ENCODE measurements at regions not wholly inside any gene's neighbourhood (a gene's known extent, or its start where the extent isn't known, plus 50 kb on each side); places are given as distances from the start of the nearest gene placed in this dataset.
"Not testable (repeated sequence)": the region's sequence is repeated elsewhere in the genome, so short reads cannot be mapped to it uniquely, and the experiment has no call there.

- Mint-ChIP-seq H3K36me3 (ENCODE audit: low read depth) (no peaks in the 10 kb centered on the region), H3K9me3 (peaks cover 2% of the 10 kb centered on the region), H3K27me3 (no peaks in the 10 kb centered on the region), H3K4me1 (no peaks in the 10 kb centered on the region), H3K27ac (no peak overlapping the region), H3K4me3 (no peak overlapping the region)
- intact Hi-C loops (cut with micrococcal nuclease): no loop called here
- DNase-seq (no peak), ATAC-seq (ENCODE audit: low read depth) (no peak)
- POLR2A ChIA-PET: no interaction called here
- TF ChIP-seq, protein P1, sequence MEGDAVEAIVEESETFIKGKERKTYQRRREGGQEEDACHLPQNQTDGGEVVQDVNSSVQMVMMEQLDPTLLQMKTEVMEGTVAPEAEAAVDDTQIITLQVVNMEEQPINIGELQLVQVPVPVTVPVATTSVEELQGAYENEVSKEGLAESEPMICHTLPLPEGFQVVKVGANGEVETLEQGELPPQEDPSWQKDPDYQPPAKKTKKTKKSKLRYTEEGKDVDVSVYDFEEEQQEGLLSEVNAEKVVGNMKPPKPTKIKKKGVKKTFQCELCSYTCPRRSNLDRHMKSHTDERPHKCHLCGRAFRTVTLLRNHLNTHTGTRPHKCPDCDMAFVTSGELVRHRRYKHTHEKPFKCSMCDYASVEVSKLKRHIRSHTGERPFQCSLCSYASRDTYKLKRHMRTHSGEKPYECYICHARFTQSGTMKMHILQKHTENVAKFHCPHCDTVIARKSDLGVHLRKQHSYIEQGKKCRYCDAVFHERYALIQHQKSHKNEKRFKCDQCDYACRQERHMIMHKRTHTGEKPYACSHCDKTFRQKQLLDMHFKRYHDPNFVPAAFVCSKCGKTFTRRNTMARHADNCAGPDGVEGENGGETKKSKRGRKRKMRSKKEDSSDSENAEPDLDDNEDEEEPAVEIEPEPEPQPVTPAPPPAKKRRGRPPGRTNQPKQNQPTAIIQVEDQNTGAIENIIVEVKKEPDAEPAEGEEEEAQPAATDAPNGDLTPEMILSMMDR (IDR thresholded peaks at IDR 0.05): no peak
- CTCF ChIA-PET: no interaction called here
These were observed 98.5 kb upstream of the UXS1 start for GRCh38 chr2:106292627-106293026.

GRCh38 chr2:106288873-106289272 lies 94.8 kb upstream of the UXS1 start:
- Mint-ChIP-seq H3K27ac (no peak overlapping the region), H3K4me1 (no peaks in the 10 kb centered on the region), H3K36me3 (ENCODE audit: low read depth) (no peaks in the 10 kb centered on the region), H3K4me3 (no peak overlapping the region), H3K27me3 (no peaks in the 10 kb centered on the region), H3K9me3 (peaks cover 2% of the 10 kb centered on the region)
- no peak for DNase-seq
- TF ChIP-seq, protein P1 (IDR thresholded peaks at IDR 0.05): no peak
- intact Hi-C loops (cut with micrococcal nuclease): no loop called here
- no peak for ATAC-seq (ENCODE audit: low read depth)
- ChIA-PET POLR2A (no interaction called here), CTCF (no interaction called here)

DNA sequence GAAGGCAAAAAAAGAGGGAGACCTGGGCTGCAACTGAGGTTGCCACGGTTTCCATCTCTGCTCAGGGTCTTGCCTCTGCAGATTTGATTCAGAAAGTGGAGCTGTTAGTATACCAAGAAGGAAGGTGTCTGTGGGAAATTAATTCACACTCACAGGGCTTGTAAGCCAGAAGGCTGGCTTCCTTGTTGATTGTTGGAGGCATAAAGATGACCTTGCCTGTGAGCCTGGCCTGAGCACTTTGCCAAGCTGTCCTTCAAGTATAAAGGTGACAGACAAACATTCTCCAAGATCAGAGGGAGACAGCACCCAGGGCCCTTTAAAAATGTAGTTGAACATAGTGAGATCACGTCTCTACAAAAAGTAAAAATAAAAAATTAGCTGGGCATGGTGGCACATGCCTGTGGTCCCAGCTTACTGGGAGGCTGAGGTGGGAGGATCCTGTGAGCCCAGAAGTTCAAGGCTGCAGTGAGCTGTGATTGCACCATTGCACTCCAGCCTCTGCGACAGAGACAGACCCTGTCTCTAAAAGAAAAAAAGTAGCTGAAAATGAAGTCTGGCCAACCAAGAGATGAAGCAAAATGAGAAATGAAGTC lies 91.2 kb upstream of the UXS1 start:
- Mint-ChIP-seq H3K9me3 (peaks cover 2% of the 10 kb centered on the region), H3K4me3 (no peak overlapping the region), H3K27me3 (peaks cover 4% of the 10 kb centered on the region), H3K4me1 (no peaks in the 10 kb centered on the region), H3K36me3 (ENCODE audit: low read depth) (no peaks in the 10 kb centered on the region), H3K27ac (no peak overlapping the region)
- intact Hi-C loops (cut with micrococcal nuclease): no loop called here
- ChIA-PET CTCF (no interaction called here), POLR2A (no interaction called here)
- DNase-seq (no peak), ATAC-seq (ENCODE audit: low read depth) (no peak)
- TF ChIP-seq, protein P1 (IDR thresholded peaks at IDR 0.05): no peak

- Mint-ChIP-seq H3K27me3 (peaks cover 5% of the 10 kb centered on the region), H3K4me3 (no peak overlapping the region), H3K36me3 (ENCODE audit: low read depth) (no peaks in the 10 kb centered on the region), H3K9me3 (peaks cover 2% of the 10 kb centered on the region), H3K27ac (no peak overlapping the region), H3K4me1 (no peaks in the 10 kb centered on the region)
- ChIA-PET POLR2A (no interaction called here), CTCF (no interaction called here)
- ATAC-seq (ENCODE audit: low read depth) (no peak), DNase-seq (no peak)
- intact Hi-C loops (cut with micrococcal nuclease): no loop called here
- TF ChIP-seq, protein P1 (IDR thresholded peaks at IDR 0.05): no peak
These were observed 90.6 kb upstream of the UXS1 start for GRCh38 chr2:106284691-106285202.

DNA sequence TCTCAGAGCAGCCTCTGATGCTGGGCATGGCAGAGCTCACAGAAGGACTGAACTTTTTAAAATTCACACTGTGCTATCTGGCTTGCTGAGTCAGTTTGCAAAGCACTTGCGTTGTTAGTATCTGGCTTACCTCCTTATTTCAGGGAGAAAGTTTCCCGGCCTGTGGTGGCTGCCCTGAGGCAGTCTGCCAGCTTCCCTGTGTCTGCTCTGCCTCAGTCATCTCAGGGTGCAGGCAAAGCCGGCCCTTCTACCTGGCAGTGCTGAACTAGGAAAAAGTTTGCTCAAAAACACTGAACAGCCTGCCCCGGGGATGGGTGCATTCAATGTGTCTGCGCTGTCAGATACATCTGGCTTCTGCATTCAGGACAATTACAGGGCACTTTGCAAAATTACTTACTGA lies 90.2 kb upstream of the UXS1 start:
- no peak for ATAC-seq (ENCODE audit: low read depth)
- Mint-ChIP-seq H3K4me1 (no peaks in the 10 kb centered on the region), H3K27me3 (peaks cover 5% of the 10 kb centered on the region), H3K4me3 (no peak overlapping the region), H3K36me3 (ENCODE audit: low read depth) (no peaks in the 10 kb centered on the region), H3K9me3 (peaks cover 2% of the 10 kb centered on the region), H3K27ac (no peak overlapping the region)
- ChIA-PET CTCF (no interaction called here), POLR2A (no interaction called here)
- DNase-seq: no peak
- intact Hi-C loops (cut with micrococcal nuclease): no loop called here
- TF ChIP-seq, protein P1 (IDR thresholded peaks at IDR 0.05): no peak

- intact Hi-C loops (cut with micrococcal nuclease); H3K4me3 Mint-ChIP-seq; H3K27ac Mint-ChIP-seq; DNase-seq; ATAC-seq (ENCODE audit: low read depth); H3K9me3 Mint-ChIP-seq; POLR2A ChIA-PET; H3K27me3 Mint-ChIP-seq; H3K4me1 Mint-ChIP-seq; CTCF ChIA-PET; H3K36me3 Mint-ChIP-seq (ENCODE audit: low read depth): not testable (repeated sequence)
These were observed 89.4 kb upstream of the UXS1 start for GRCh38 chr2:106283228-106284152.

Measured in activated B cell treated with CpG ODN at 0.5 μM for 24 hours (primary cell).